ENCODE measurements at regions not wholly inside any gene's neighbourhood (a gene's known extent, or its start where the extent isn't known, plus 50 kb on each side); places are given as distances from the start of the nearest gene placed in this dataset.

DNA sequence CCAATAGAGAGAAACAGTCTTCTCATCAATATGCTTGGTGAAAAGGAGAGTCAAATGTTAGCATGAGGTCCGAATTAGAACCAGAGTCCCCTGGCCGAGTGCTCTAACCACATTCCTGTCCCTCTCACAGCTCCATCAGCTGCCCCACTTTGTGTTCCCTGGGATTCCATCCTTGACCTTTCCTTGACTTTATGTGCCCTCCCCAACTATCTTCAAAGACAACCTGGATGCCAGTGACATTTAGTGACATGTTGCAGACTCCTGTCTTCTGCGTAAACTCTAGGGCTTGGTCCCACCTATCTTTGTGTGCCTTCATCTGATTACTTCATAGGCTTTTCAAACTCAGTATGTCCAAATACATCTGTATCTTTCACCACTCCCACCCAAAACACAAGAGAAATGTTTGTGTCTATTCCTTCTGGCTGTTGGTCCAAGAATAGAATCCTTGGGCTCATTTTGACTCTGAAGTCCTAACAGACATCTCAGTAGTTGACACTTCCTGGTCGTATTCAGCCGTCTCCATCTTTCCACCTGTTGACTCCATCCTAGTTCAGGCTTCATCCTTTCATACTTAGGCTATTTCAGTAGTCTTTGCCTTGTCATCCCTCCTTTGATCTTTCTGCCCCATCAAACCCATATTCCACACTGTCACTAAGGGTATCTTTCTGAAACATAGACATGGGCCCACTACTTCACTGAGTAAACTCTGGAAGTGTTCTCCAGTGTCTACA is 101.4 kb upstream of the CD180 start:
- H3K36me3 ChIP-seq (ENCODE audit: control insufficient read depth, insufficient read depth, low read length) = no peaks in the 10 kb centered on the region
- no peaks in the 10 kb centered on the region for H3K27me3 ChIP-seq (ENCODE audit: control insufficient read depth, insufficient read depth, low read length)
- H3K9me3 ChIP-seq (ENCODE audit: control insufficient read depth, insufficient read depth, low read depth, low read length) = no peaks in the 10 kb centered on the region
- no peak overlapping the region for H3K27ac ChIP-seq (ENCODE audit: low read depth, low read length)
- no peak overlapping the region for H3K9ac ChIP-seq (ENCODE audit: low read length)
- H3K4me1 ChIP-seq (ENCODE audit: control insufficient read depth, insufficient read depth, low read length) = no peaks in the 10 kb centered on the region
- H3K4me3 ChIP-seq (ENCODE audit: low read depth, low read length) = no peak overlapping the region

- H3K9ac ChIP-seq (ENCODE audit: low read length) = no peak overlapping the region
- H3K27ac ChIP-seq (ENCODE audit: low read depth, low read length) = no peak overlapping the region
- no peaks in the 10 kb centered on the region for H3K27me3 ChIP-seq (ENCODE audit: control insufficient read depth, insufficient read depth, low read length)
- no peaks in the 10 kb centered on the region for H3K9me3 ChIP-seq (ENCODE audit: control insufficient read depth, insufficient read depth, low read depth, low read length)
- H3K4me3 ChIP-seq (ENCODE audit: low read depth, low read length) = no peak overlapping the region
- no peaks in the 10 kb centered on the region for H3K36me3 ChIP-seq (ENCODE audit: control insufficient read depth, insufficient read depth, low read length)
- no peaks in the 10 kb centered on the region for H3K4me1 ChIP-seq (ENCODE audit: control insufficient read depth, insufficient read depth, low read length)
Measured at GRCh38 chr5:67297376-67297775, 100.8 kb upstream of the CD180 start.

GRCh38 chr5:67294266-67294938 is 97.8 kb upstream of the CD180 start:
- no peaks in the 10 kb centered on the region for H3K4me1 ChIP-seq (ENCODE audit: control insufficient read depth, insufficient read depth, low read length)

GRCh38 chr5:67293226-67293625 is 96.6 kb upstream of the CD180 start:
- H3K9me3 ChIP-seq (ENCODE audit: control insufficient read depth, insufficient read depth, low read depth, low read length) = no peaks in the 10 kb centered on the region
- H3K9ac ChIP-seq (ENCODE audit: low read length) = no peak overlapping the region
- H3K27ac ChIP-seq (ENCODE audit: low read depth, low read length) = no peak overlapping the region
- no peaks in the 10 kb centered on the region for H3K27me3 ChIP-seq (ENCODE audit: control insufficient read depth, insufficient read depth, low read length)
- no peaks in the 10 kb centered on the region for H3K36me3 ChIP-seq (ENCODE audit: control insufficient read depth, insufficient read depth, low read length)
- H3K4me1 ChIP-seq (ENCODE audit: control insufficient read depth, insufficient read depth, low read length) = no peaks in the 10 kb centered on the region
- H3K4me3 ChIP-seq (ENCODE audit: low read depth, low read length) = no peak overlapping the region

More at GRCh38 chr5:67294266-67294938, 97.8 kb upstream of the CD180 start:
- Histone ChIP-seq H3K4me3 (ENCODE audit: low read depth, low read length) (no peak overlapping the region), H3K9ac (ENCODE audit: low read length) (no peak overlapping the region), H3K27ac (ENCODE audit: low read depth, low read length) (no peak overlapping the region), H3K27me3 (ENCODE audit: control insufficient read depth, insufficient read depth, low read length) (no peaks in the 10 kb centered on the region), H3K9me3 (ENCODE audit: control insufficient read depth, insufficient read depth, low read depth, low read length) (no peaks in the 10 kb centered on the region), H3K36me3 (ENCODE audit: control insufficient read depth, insufficient read depth, low read length) (no peaks in the 10 kb centered on the region)

- Histone ChIP-seq H3K9me3 (ENCODE audit: control insufficient read depth, insufficient read depth, low read depth, low read length) (no peaks in the 10 kb centered on the region), H3K9ac (ENCODE audit: low read length) (no peak overlapping the region), H3K4me1 (ENCODE audit: control insufficient read depth, insufficient read depth, low read length) (no peaks in the 10 kb centered on the region), H3K27ac (ENCODE audit: low read depth, low read length) (no peak overlapping the region), H3K4me3 (ENCODE audit: low read depth, low read length) (no peak overlapping the region), H3K36me3 (ENCODE audit: control insufficient read depth, insufficient read depth, low read length) (no peaks in the 10 kb centered on the region), H3K27me3 (ENCODE audit: control insufficient read depth, insufficient read depth, low read length) (no peaks in the 10 kb centered on the region)
Measured at GRCh38 chr5:67292201-67292940, 95.8 kb upstream of the CD180 start.

DNA sequence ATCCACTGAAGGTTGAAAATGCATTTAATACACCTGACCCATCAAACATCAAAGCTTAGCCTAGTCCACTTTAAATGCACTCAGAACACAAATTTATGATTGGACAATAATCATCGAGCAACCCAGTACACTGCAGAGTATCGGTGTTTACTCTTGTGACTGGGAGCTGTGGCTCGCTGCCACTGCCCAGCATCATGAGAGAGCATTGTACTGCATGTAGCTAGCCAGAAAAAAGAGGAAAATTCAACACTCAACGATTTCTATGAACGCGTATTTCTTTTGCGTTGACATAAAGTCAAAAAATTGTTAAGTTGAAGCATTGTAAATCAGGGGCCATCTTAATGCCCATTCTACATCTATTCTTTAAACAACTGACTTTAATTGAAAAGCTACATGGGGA is 95.1 kb upstream of the CD180 start:
- Histone ChIP-seq H3K9me3 (ENCODE audit: control insufficient read depth, insufficient read depth, low read depth, low read length) (no peaks in the 10 kb centered on the region), H3K4me3 (ENCODE audit: low read depth, low read length) (no peak overlapping the region), H3K4me1 (ENCODE audit: control insufficient read depth, insufficient read depth, low read length) (no peaks in the 10 kb centered on the region), H3K9ac (ENCODE audit: low read length) (no peak overlapping the region), H3K27ac (ENCODE audit: low read depth, low read length) (no peak overlapping the region), H3K36me3 (ENCODE audit: control insufficient read depth, insufficient read depth, low read length) (no peaks in the 10 kb centered on the region), H3K27me3 (ENCODE audit: control insufficient read depth, insufficient read depth, low read length) (no peaks in the 10 kb centered on the region)

DNA sequence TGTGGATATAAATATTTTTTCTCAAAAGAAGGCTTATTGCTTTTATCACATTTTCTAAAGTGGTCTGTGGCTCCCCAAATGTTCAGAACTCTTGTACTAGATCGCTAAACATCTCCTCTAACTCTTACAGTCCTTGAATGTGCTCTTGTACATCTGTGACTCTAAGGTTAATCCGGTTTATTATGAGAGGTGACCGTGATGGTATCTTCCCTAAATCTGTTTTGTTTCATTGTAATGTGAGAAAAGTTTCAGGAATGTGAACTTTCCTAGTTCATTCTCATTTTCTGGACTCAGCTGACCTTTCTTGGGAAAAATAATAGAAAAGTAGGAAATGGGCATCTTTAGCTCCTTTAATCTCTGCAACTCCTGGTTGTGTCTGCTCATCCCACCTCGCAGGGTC is 94.5 kb upstream of the CD180 start:
- no peaks in the 10 kb centered on the region for H3K4me1 ChIP-seq (ENCODE audit: control insufficient read depth, insufficient read depth, low read length)
- no peak overlapping the region for H3K27ac ChIP-seq (ENCODE audit: low read depth, low read length)
- no peaks in the 10 kb centered on the region for H3K9me3 ChIP-seq (ENCODE audit: control insufficient read depth, insufficient read depth, low read depth, low read length)
- H3K4me3 ChIP-seq (ENCODE audit: low read depth, low read length) = no peak overlapping the region
- H3K27me3 ChIP-seq (ENCODE audit: control insufficient read depth, insufficient read depth, low read length) = no peaks in the 10 kb centered on the region
- no peaks in the 10 kb centered on the region for H3K36me3 ChIP-seq (ENCODE audit: control insufficient read depth, insufficient read depth, low read length)
- no peak overlapping the region for H3K9ac ChIP-seq (ENCODE audit: low read length)

GRCh38 chr5:67290655-67291054 is 94.1 kb upstream of the CD180 start:
- no peak overlapping the region for H3K4me3 ChIP-seq (ENCODE audit: low read depth, low read length)
- H3K27ac ChIP-seq (ENCODE audit: low read depth, low read length) = no peak overlapping the region
- no peaks in the 10 kb centered on the region for H3K9me3 ChIP-seq (ENCODE audit: control insufficient read depth, insufficient read depth, low read depth, low read length)
- H3K9ac ChIP-seq (ENCODE audit: low read length) = no peak overlapping the region
- no peaks in the 10 kb centered on the region for H3K36me3 ChIP-seq (ENCODE audit: control insufficient read depth, insufficient read depth, low read length)
- no peaks in the 10 kb centered on the region for H3K27me3 ChIP-seq (ENCODE audit: control insufficient read depth, insufficient read depth, low read length)
- no peaks in the 10 kb centered on the region for H3K4me1 ChIP-seq (ENCODE audit: control insufficient read depth, insufficient read depth, low read length)

DNA sequence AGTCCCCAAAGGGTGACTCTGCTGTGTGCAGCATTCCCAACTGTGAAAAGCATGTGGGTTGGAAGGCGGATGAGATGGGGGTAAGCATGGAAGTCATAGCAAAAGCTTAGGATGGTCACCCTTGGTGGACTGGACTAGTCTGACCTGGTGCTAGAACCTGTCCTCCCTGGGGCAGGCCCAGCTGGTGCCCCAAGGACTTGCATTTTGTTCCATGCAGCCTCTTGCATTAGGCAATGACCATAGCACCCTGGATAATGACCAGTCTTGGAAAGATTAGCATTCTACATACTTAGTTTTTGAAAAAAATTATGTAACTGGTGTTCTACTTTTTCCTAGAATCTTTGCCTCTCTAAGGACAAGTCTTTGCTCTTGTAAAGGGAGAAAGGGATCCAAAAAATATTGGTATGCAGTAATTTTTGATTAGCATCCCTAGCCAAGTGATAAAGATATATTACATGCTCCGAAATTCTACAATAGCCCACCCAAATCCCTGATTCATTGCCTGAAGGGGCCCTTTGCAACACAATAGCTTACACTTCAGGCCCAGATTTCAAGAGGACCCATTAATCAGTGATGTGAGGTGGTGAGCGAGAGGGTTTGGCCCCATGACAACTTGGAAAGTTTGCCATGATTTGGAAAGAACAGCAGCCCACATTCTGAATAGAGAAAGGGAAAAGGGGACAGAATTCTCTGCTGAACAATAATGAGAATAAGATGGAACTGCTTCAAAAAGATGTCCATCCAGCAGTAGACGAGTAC is 93.3 kb upstream of the CD180 start:
- Histone ChIP-seq H3K9me3 (ENCODE audit: control insufficient read depth, insufficient read depth, low read depth, low read length) (no peaks in the 10 kb centered on the region), H3K36me3 (ENCODE audit: control insufficient read depth, insufficient read depth, low read length) (no peaks in the 10 kb centered on the region), H3K4me1 (ENCODE audit: control insufficient read depth, insufficient read depth, low read length) (no peaks in the 10 kb centered on the region), H3K27ac (ENCODE audit: low read depth, low read length) (no peak overlapping the region), H3K27me3 (ENCODE audit: control insufficient read depth, insufficient read depth, low read length) (no peaks in the 10 kb centered on the region), H3K9ac (ENCODE audit: low read length) (no peak overlapping the region), H3K4me3 (ENCODE audit: low read depth, low read length) (no peak overlapping the region)

GRCh38 chr5:67287510-67288268 is 91.1 kb upstream of the CD180 start:
- H3K27ac ChIP-seq (ENCODE audit: low read depth, low read length) = no peak overlapping the region
- H3K4me3 ChIP-seq (ENCODE audit: low read depth, low read length) = no peak overlapping the region
- H3K27me3 ChIP-seq (ENCODE audit: control insufficient read depth, insufficient read depth, low read length) = no peaks in the 10 kb centered on the region
- H3K9me3 ChIP-seq (ENCODE audit: control insufficient read depth, insufficient read depth, low read depth, low read length) = no peaks in the 10 kb centered on the region
- no peaks in the 10 kb centered on the region for H3K36me3 ChIP-seq (ENCODE audit: control insufficient read depth, insufficient read depth, low read length)
- H3K9ac ChIP-seq (ENCODE audit: low read length) = no peak overlapping the region
- H3K4me1 ChIP-seq (ENCODE audit: control insufficient read depth, insufficient read depth, low read length) = no peaks in the 10 kb centered on the region

All from HUES6 (cell line).